SK-N-SH (cell line): ENCODE measurements at regions not wholly inside any gene's neighbourhood (a gene's known extent, or its start where the extent isn't known, plus 50 kb on each side); places are given as distances from the start of the nearest gene placed in this dataset.

ENCODE experiments used
- CTCF ChIA-PET: fragments of 300-600, 350-600 bp; formaldehyde crosslinking; extraction: SDS; loops from one replicate; lab custom pipeline; 2021; lab: Yijun Ruan, JAX
- POLR2A ChIA-PET: fragments of 350-600 bp; sonication (Branson Sonifier 250); formaldehyde crosslinking; extraction: SDS; loops from one replicate; lab custom pipeline; 2020; ENCODE audit warnings: antibody characterized with exemption, inconsistent platforms; lab: Yijun Ruan, JAX
- DNase-seq: peaks from one replicate; pipeline ENCODE4 v3.0.0; 2012
- H2AFZ ChIP-seq: fragments of 200-600 bp; sonication (generic); 2 replicates; pipeline ENCODE4 v1.8.1; 2016; ENCODE audit warnings: antibody characterized with exemption, mild to moderate bottlenecking, low read depth
- H3F3A ChIP-seq: fragments of 200-600 bp; sonication (generic); replicated peaks from 2 replicates; pipeline ENCODE3; 2016; ENCODE audit warnings: antibody characterized with exemption, mild to moderate bottlenecking; ENCODE audit not compliant: insufficient read depth
- H3K27ac ChIP-seq, 2 experiments: fragments of 200-500 bp in 1 of 2; fragments of 200-600 bp in 1 of 2; sonication (Bioruptor generic) in 1 of 2; sonication (generic), shearing (Covaris generic) in 1 of 2; 2 replicates each; pipeline versions ENCODE4 v1.5.1 to v1.6.1; 2014 to 2016; ENCODE audit warnings: low read depth in 2 of 2, inconsistent platforms in 1 of 2, low read length in 1 of 2, mild to moderate bottlenecking in 1 of 2, mixed read lengths in 1 of 2
- H3K27me3 ChIP-seq: fragments of 200-600 bp; sonication (generic), shearing (Covaris generic); 2 replicates; pipeline ENCODE4 v1.6.1; 2016; ENCODE audit warnings: mixed run types; ENCODE audit not compliant: insufficient read depth
- H3K36me3 ChIP-seq, 2 experiments: fragments of 200-500 bp in 1 of 2; fragments of 200-600 bp in 1 of 2; sonication (Bioruptor generic) in 1 of 2; sonication (generic) in 1 of 2; replicated peaks in 1 of 2; 2 replicates each; pipeline versions ENCODE3 to v1.5.1; 2014 to 2016; ENCODE audit warnings: low read length in 1 of 2, mild to moderate bottlenecking in 1 of 2; ENCODE audit not compliant: insufficient read depth in 2 of 2, control insufficient read depth in 1 of 2
- H3K4me1 ChIP-seq, 2 experiments: fragments of 200-500 bp in 1 of 2; fragments of 200-600 bp in 1 of 2; sonication (Bioruptor generic) in 1 of 2; sonication (generic), shearing (Covaris generic) in 1 of 2; 2 replicates each; pipeline versions ENCODE4 v1.5.1 to v1.6.1; 2014 to 2016; ENCODE audit warnings: low read depth in 1 of 2, low read length in 1 of 2, mixed run types in 1 of 2; ENCODE audit not compliant: insufficient read depth in 2 of 2, control insufficient read depth in 1 of 2
- H3K4me2 ChIP-seq: fragments of 200-600 bp; sonication (generic), shearing (Covaris generic); 2 replicates; pipeline ENCODE4 v1.6.1; 2017; ENCODE audit warnings: mixed run types
- H3K4me3 ChIP-seq, 2 experiments: fragments of 200-500 bp in 1 of 2; fragments of 200-600 bp in 1 of 2; sonication (Bioruptor generic) in 1 of 2; sonication (generic), shearing (Covaris generic) in 1 of 2; 2 replicates each; pipeline versions ENCODE4 v1.5.1 to v1.8.1; 2014 to 2016; ENCODE audit warnings: low read depth in 2 of 2, inconsistent platforms in 1 of 2, low read length in 1 of 2, mild to moderate bottlenecking in 1 of 2, mixed read lengths in 1 of 2, moderate library complexity in 1 of 2
- H3K79me2 ChIP-seq: fragments of 200-600 bp; sonication (generic); 2 replicates; pipeline ENCODE4 v1.8.1; 2017; ENCODE audit warnings: mild to moderate bottlenecking; ENCODE audit not compliant: insufficient read depth
- H3K9ac ChIP-seq: fragments of 200-600 bp; sonication (generic); 2 replicates; pipeline ENCODE4 v1.6.1; 2017; ENCODE audit warnings: mixed run types
- H3K9me2 ChIP-seq: fragments of 200-600 bp; sonication (generic); 2 replicates; pipeline ENCODE4 v1.6.1; 2017; ENCODE audit warnings: mixed run types
- H3K9me3 ChIP-seq: fragments of 200-600 bp; sonication (generic); 2 replicates; pipeline ENCODE4 v1.6.1; 2017; ENCODE audit warnings: mixed run types, mild to moderate bottlenecking, moderate library complexity
- H4K20me1 ChIP-seq: fragments of 200-600 bp; sonication (generic); 2 replicates; pipeline ENCODE4 v1.6.1; 2017; ENCODE audit warnings: mild to moderate bottlenecking, mixed run types; ENCODE audit not compliant: insufficient read depth
- ELF1 ChIP-seq: IDR thresholded peaks from 2 replicates; pipeline ENCODE4 v1.4.0; 2012
- EP300 ChIP-seq, 2 experiments: IDR thresholded peaks; 2 replicates each; pipeline versions ENCODE4 v1.4.0 to v1.6.1; 2012; ENCODE audit warnings: borderline replicate concordance in 1 of 2, low read depth in 1 of 2, low read length in 1 of 2
- FOXJ3 ChIP-seq: sonication (generic); formaldehyde crosslinking; IDR thresholded peaks from 2 replicates; pipeline ENCODE4 v1.5.1; 2020; ENCODE audit warnings: mild to moderate bottlenecking, missing genetic modification reagents
- FOXM1 ChIP-seq: IDR thresholded peaks from 2 replicates; pipeline ENCODE4 v1.4.0; 2012; ENCODE audit warnings: low read depth, mild to moderate bottlenecking
- GABPA ChIP-seq: IDR thresholded peaks from 2 replicates; pipeline ENCODE4 v1.4.0; 2012; ENCODE audit warnings: low read depth, mild to moderate bottlenecking
- GATA2 ChIP-seq: sonication (generic); formaldehyde crosslinking; IDR thresholded peaks from 2 replicates; pipeline ENCODE4 v1.5.0; 2020; ENCODE audit warnings: mild to moderate bottlenecking, missing genetic modification reagents
- JUND ChIP-seq: IDR thresholded peaks from 2 replicates; pipeline ENCODE4 v1.4.0; 2012
- NRF1 ChIP-seq: IDR thresholded peaks from 2 replicates; pipeline ENCODE4 v1.6.1; 2012; ENCODE audit warnings: low read depth, mild to moderate bottlenecking, low read length
- POLR2AphosphoS5 ChIP-seq: IDR thresholded peaks from 2 replicates; pipeline ENCODE4 v1.6.1; 2012; ENCODE audit warnings: low read depth, low read length
- RFX5 ChIP-seq: IDR thresholded peaks from 2 replicates; pipeline ENCODE4 v1.6.1; 2012; ENCODE audit warnings: mild to moderate bottlenecking, improper control_type of control experiment, low read length
- SMC3 ChIP-seq: IDR thresholded peaks from 2 replicates; pipeline ENCODE4 v1.6.1; 2012; ENCODE audit warnings: low read depth, low read length, improper control_type of control experiment
- YY1 ChIP-seq: IDR thresholded peaks from 2 replicates; pipeline ENCODE4 v1.4.0; 2012; ENCODE audit warnings: low read depth, mild to moderate bottlenecking
- WGBS: methylation state at CpG from one replicate; pipeline ENCODE4 v1.1.6; 2017; ENCODE audit warnings: low lambda C conversion rate; 5-methylcytosine and 5-hydroxymethylcytosine counted together
- TF ChIP-seq, protein P1 (sequence below): fragments of 150-350 bp; IDR thresholded peaks from 2 replicates; pipeline ENCODE4 v1.6.1; 2017; ENCODE audit warnings: antibody characterized with exemption, low read length, low read depth, borderline replicate concordance
- TF ChIP-seq, protein P2 (sequence below): IDR thresholded peaks from 2 replicates; pipeline ENCODE4 v1.6.1; 2012; ENCODE audit warnings: mild to moderate bottlenecking, low read depth, low read length, moderate library complexity
- TF ChIP-seq, protein P3 (sequence below): IDR thresholded peaks from 2 replicates; pipeline ENCODE4 v1.4.0; 2012; ENCODE audit warnings: low read depth, borderline replicate concordance
- TF ChIP-seq, protein P4 (sequence below): fragments of 150-350 bp; IDR thresholded peaks from 2 replicates; pipeline ENCODE4 v1.6.1; 2016; ENCODE audit warnings: mild to moderate bottlenecking, low read depth, low read length
- TF ChIP-seq, protein P5 (sequence below): IDR thresholded peaks from 2 replicates; pipeline ENCODE4 v1.4.0; 2012; ENCODE audit warnings: low read depth, borderline replicate concordance
- TF ChIP-seq, protein P6 (sequence below): IDR thresholded peaks from 2 replicates; pipeline ENCODE4; 2012

DNA sequence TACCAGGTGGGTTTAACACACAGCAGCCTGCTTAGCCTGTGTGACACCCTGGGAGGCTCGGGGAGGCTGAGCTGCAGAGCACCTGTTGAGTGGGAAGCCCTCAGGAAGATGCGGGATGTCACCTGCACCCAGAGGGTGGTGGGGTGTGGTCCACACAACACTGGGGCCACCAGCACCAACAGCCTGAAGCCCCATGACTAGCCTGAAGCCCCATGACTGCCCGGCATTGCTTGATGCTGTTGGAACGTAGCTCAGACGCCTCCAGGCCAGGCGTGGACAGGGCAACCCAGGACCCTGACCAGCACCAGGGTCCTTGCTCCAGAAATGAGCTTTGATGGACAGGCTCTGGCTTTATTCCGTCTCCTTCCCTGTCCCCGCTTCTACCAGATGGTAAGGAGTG lies 76.3 kb upstream of the ZNF469 start (continued):
- TF ChIP-seq, protein P1, sequence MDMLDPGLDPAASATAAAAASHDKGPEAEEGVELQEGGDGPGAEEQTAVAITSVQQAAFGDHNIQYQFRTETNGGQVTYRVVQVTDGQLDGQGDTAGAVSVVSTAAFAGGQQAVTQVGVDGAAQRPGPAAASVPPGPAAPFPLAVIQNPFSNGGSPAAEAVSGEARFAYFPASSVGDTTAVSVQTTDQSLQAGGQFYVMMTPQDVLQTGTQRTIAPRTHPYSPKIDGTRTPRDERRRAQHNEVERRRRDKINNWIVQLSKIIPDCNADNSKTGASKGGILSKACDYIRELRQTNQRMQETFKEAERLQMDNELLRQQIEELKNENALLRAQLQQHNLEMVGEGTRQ: no peak
- TF ChIP-seq FOXJ3 (CRISPR knock-in tag): no peak
- TF ChIP-seq, protein P2, sequence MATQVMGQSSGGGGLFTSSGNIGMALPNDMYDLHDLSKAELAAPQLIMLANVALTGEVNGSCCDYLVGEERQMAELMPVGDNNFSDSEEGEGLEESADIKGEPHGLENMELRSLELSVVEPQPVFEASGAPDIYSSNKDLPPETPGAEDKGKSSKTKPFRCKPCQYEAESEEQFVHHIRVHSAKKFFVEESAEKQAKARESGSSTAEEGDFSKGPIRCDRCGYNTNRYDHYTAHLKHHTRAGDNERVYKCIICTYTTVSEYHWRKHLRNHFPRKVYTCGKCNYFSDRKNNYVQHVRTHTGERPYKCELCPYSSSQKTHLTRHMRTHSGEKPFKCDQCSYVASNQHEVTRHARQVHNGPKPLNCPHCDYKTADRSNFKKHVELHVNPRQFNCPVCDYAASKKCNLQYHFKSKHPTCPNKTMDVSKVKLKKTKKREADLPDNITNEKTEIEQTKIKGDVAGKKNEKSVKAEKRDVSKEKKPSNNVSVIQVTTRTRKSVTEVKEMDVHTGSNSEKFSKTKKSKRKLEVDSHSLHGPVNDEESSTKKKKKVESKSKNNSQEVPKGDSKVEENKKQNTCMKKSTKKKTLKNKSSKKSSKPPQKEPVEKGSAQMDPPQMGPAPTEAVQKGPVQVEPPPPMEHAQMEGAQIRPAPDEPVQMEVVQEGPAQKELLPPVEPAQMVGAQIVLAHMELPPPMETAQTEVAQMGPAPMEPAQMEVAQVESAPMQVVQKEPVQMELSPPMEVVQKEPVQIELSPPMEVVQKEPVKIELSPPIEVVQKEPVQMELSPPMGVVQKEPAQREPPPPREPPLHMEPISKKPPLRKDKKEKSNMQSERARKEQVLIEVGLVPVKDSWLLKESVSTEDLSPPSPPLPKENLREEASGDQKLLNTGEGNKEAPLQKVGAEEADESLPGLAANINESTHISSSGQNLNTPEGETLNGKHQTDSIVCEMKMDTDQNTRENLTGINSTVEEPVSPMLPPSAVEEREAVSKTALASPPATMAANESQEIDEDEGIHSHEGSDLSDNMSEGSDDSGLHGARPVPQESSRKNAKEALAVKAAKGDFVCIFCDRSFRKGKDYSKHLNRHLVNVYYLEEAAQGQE: no peak
- TF ChIP-seq, protein P3, sequence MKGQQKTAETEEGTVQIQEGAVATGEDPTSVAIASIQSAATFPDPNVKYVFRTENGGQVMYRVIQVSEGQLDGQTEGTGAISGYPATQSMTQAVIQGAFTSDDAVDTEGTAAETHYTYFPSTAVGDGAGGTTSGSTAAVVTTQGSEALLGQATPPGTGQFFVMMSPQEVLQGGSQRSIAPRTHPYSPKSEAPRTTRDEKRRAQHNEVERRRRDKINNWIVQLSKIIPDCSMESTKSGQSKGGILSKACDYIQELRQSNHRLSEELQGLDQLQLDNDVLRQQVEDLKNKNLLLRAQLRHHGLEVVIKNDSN: no peak
- TF ChIP-seq NRF1: no peak
- no peak for TF ChIP-seq RFX5
- TF ChIP-seq, all 33 proteins: peak for 0

DNA sequence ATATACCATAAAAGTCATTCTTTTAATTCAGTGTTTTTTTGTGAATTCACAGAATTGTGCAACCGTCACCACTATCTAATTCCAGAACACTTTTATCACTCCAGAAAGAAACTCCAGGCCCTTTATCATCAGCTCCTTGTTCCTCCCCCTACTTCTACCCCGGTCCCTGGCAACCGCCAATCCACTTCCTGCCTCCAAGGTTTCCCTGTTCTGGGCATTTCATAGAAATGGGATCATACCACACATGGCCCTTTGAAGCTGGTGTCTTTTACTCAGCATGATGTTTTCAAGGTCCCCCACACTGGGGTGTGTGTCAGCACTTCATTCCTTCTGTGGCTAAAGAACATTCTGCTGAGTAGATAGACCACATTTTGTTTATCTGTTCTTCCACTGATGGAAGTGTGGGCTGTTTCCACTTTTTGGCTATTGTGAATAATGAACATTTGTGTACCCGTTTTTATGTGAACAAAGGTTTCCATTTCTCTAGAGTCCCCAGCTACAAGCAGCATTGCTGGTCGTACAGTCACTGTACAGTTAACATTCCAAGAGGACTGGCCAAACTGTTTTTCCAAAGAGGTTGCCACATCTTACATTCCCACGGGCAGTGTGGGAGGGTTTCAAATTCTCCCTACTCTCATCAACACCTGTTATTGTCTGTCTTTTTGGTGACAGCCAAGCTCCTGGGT lies 75.8 kb upstream of the ZNF469 start:
- POLR2A ChIA-PET: no interaction called here
- TF ChIP-seq JUND (no peak; the same call in 1 of the 2 replicates), EP300 (IDR thresholded peaks at IDR 0.05; ENCODE audit: borderline replicate concordance in 1 of 2, low read depth in 1 of 2, low read length in 1 of 2) (peak in 1 of 2 experiments; percentile 86; a peak in 2 of 4 replicates), FOXJ3 (CRISPR knock-in tag) (no peak), GABPA (no peak), FOXM1 (no peak), YY1 (no peak), ELF1 (no peak), GATA2 (CRISPR knock-in tag) (no peak), SMC3 (no peak), POLR2AphosphoS5 (peak; percentile 34; the same call in 1 of the 2 replicates)
- TF ChIP-seq, protein P1: no peak
- TF ChIP-seq, protein P4, sequence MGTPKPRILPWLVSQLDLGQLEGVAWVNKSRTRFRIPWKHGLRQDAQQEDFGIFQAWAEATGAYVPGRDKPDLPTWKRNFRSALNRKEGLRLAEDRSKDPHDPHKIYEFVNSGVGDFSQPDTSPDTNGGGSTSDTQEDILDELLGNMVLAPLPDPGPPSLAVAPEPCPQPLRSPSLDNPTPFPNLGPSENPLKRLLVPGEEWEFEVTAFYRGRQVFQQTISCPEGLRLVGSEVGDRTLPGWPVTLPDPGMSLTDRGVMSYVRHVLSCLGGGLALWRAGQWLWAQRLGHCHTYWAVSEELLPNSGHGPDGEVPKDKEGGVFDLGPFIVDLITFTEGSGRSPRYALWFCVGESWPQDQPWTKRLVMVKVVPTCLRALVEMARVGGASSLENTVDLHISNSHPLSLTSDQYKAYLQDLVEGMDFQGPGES: no peak
- TF ChIP-seq, protein P5, sequence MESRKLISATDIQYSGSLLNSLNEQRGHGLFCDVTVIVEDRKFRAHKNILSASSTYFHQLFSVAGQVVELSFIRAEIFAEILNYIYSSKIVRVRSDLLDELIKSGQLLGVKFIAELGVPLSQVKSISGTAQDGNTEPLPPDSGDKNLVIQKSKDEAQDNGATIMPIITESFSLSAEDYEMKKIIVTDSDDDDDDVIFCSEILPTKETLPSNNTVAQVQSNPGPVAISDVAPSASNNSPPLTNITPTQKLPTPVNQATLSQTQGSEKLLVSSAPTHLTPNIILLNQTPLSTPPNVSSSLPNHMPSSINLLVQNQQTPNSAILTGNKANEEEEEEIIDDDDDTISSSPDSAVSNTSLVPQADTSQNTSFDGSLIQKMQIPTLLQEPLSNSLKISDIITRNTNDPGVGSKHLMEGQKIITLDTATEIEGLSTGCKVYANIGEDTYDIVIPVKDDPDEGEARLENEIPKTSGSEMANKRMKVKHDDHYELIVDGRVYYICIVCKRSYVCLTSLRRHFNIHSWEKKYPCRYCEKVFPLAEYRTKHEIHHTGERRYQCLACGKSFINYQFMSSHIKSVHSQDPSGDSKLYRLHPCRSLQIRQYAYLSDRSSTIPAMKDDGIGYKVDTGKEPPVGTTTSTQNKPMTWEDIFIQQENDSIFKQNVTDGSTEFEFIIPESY: no peak
- TF ChIP-seq, protein P6, sequence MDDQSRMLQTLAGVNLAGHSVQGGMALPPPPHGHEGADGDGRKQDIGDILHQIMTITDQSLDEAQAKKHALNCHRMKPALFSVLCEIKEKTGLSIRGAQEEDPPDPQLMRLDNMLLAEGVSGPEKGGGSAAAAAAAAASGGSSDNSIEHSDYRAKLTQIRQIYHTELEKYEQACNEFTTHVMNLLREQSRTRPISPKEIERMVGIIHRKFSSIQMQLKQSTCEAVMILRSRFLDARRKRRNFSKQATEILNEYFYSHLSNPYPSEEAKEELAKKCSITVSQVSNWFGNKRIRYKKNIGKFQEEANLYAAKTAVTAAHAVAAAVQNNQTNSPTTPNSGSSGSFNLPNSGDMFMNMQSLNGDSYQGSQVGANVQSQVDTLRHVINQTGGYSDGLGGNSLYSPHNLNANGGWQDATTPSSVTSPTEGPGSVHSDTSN: peak; percentile 61
- TF ChIP-seq, protein P3: no peak; the same call in 1 of the 2 replicates

More for the DNA sequence above, 75.8 kb upstream of the ZNF469 start:
- Histone ChIP-seq H3K9me2 (no peaks in the 10 kb centered on the region), H3K27ac (peak overlapping the region; percentile 20 to 99), H3K9ac (peak overlapping the region; percentile 63), H3K27me3 (no peaks in the 10 kb centered on the region), H4K20me1 (no peaks in the 10 kb centered on the region), H3K4me2 (peak overlapping the region; percentile 69), H3K36me3 (no peaks in the 10 kb centered on the region), H3K9me3 (no peaks in the 10 kb centered on the region), H3K79me2 (no peaks in the 10 kb centered on the region), H3K4me1 (peaks cover 29 to 35% of the 10 kb centered on the region in 2 experiments; a peak in 3 of 4 replicates), H2AFZ (0 out of 2 replicates have a peak overlapping the region, but pooled peaks have one; percentile 21), H3F3A (peaks cover 50% of the 10 kb centered on the region), H3K4me3 (no peak overlapping the region)
- WGBS: 25% methylated on average over 6 of the region's 6 CpGs
- CTCF ChIA-PET: interaction anchor here (0.7 to 1.4 kb wide), 3 partner anchors 16 to 131 kb away, joined by 3 read pairs; no protein-coding TSS in a partner anchor
- no peak for DNase-seq
